ENCODE measurements at regions not wholly inside any gene's neighbourhood (a gene's known extent, or its start where the extent isn't known, plus 50 kb on each side); places are given as distances from the start of the nearest gene placed in this dataset.

DNA sequence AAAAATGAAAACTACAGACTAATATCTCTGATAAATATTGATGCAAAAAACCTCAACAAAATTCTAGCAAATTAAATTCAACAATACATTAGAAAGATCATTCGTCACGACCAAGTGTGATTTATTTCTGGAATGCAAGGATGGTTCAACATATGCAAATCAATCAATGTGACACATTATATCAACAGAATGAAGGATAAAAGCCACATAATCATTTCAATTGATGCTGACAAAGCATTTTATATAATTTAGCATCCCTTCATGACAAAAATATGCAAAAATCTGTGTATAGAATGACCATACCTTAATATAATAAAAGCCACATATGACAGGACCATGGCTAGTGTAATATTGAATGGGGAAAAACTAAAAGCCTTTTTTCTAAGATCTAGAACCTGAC lies 457.2 kb upstream of the SPANXN1 start:
- H3K4me3 ChIP-seq (ENCODE audit: low read depth, poor library complexity, severe bottlenecking) = no peak overlapping the region
- intact Hi-C loops (cut with DNase I; ENCODE audit: low total_unique reads) = no loop called here
- TF ChIP-seq, protein P1, sequence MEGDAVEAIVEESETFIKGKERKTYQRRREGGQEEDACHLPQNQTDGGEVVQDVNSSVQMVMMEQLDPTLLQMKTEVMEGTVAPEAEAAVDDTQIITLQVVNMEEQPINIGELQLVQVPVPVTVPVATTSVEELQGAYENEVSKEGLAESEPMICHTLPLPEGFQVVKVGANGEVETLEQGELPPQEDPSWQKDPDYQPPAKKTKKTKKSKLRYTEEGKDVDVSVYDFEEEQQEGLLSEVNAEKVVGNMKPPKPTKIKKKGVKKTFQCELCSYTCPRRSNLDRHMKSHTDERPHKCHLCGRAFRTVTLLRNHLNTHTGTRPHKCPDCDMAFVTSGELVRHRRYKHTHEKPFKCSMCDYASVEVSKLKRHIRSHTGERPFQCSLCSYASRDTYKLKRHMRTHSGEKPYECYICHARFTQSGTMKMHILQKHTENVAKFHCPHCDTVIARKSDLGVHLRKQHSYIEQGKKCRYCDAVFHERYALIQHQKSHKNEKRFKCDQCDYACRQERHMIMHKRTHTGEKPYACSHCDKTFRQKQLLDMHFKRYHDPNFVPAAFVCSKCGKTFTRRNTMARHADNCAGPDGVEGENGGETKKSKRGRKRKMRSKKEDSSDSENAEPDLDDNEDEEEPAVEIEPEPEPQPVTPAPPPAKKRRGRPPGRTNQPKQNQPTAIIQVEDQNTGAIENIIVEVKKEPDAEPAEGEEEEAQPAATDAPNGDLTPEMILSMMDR (IDR thresholded peaks at IDR 0.05) = no peak
- TF ChIP-seq POLR2A (IDR thresholded peaks at IDR 0.05) = no peak
- 91 to 93% methylated on average over 2 of the region's 2 CpGs for WGBS, 2 donors
- DNase-seq (ENCODE audit: low spot score in 2 of 2) = no peak

DNA sequence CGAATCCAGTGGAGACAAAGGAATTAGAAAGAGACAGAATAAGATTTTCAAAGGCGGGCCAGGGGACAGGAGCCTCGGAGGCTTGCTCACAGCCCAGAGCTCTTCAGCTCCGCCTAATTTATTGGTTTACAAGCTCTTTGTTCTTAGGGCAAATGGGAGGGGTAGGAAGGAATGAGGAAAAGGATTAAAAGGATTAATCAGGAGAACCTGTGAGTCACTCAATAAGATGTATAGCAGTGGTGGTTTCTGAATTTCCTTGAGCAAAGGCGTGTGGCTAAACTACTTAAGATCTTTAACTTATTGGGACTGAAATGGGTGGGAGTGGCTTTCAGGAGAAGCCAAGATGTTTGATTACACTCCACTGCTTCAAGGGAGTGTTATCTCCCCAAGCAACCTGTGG lies 456.0 kb upstream of the SPANXN1 start:
- no peak for DNase-seq (ENCODE audit: low spot score in 2 of 2)
- WGBS, 2 donors = 38 to 58% methylated on average over 5 of the region's 5 CpGs
- no peak for TF ChIP-seq POLR2A (IDR thresholded peaks at IDR 0.05)
- TF ChIP-seq, protein P1 (IDR thresholded peaks at IDR 0.05) = no peak
- H3K4me3 ChIP-seq (ENCODE audit: low read depth, poor library complexity, severe bottlenecking) = no peak overlapping the region
- intact Hi-C loops (cut with DNase I; ENCODE audit: low total_unique reads) = no loop called here

DNA sequence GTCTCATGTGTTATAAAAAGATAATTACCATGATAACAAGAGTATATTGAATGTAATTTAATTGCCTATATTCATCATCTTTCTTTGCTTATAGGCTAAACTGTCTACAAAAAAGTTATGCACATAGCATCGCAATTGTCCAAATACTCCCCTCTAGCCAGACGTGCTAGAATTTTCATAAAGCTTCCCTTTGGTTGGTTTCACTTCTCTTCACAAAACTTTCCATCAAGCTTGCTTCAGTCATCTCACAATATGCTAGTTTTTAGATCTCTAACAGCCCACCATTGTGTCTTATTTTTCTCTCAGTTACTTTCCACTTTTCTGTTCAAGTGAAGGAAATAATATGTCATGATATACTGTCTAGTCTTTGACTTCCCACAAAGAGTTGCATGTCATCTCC lies 448.3 kb upstream of the SPANXN1 start:
- no peak overlapping the region for H3K4me3 ChIP-seq (ENCODE audit: low read depth, poor library complexity, severe bottlenecking)
- WGBS, 2 donors = 67 to 68% methylated on average over 2 of the region's 2 CpGs
- intact Hi-C loops (cut with DNase I; ENCODE audit: low total_unique reads) = no loop called here
- DNase-seq (ENCODE audit: low spot score in 2 of 2) = no peak
- no peak for TF ChIP-seq POLR2A (IDR thresholded peaks at IDR 0.05)
- TF ChIP-seq, protein P1 (IDR thresholded peaks at IDR 0.05) = no peak

DNA sequence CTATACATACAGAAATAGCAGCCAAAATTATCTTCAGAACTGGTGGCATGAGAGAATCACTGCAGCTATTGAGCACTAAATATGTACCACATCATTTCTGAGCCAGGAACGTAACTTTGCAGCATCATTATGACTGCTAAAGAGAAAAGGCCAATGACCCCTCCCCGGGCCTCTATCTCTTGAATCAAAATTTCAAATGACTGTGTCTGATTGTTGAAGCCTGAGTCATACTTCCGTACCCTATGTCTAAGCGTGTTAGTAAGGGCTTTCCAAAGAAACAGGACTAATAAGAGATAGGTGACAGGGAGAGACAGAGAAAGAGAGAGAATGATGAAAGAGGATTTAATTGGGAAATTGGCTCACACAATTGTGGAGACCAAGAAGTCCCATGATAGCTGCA lies 445.5 kb upstream of the SPANXN1 start:
- TF ChIP-seq POLR2A (IDR thresholded peaks at IDR 0.05) = no peak
- TF ChIP-seq, protein P1 (IDR thresholded peaks at IDR 0.05) = no peak

DNA sequence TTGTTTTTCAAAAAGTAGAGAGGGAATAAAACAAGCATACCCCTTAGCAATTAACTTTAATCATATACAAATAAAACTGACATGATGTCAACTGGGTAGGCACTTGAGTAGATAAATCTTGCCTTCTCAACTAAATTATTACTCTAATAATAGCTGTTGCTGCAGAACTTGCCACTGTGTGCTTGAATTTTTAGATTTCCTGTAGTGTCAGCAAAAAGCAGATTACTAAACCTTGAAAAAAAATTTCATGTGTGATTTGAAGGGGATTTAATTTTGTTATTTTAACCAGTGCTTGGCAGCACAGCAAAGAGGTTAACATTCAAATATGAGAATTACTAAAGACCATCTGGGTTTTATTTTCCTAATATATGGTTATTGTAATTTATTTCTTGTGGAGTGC lies 438.3 kb upstream of the SPANXN1 start:
- H3K4me3 ChIP-seq (ENCODE audit: low read depth, poor library complexity, severe bottlenecking) = no peak overlapping the region
- no peak for TF ChIP-seq POLR2A (IDR thresholded peaks at IDR 0.05)
- TF ChIP-seq, protein P1 (IDR thresholded peaks at IDR 0.05) = no peak
- DNase-seq (ENCODE audit: low spot score in 2 of 2) = no peak
- intact Hi-C loops (cut with DNase I; ENCODE audit: low total_unique reads) = no loop called here

More for the DNA sequence above, 445.5 kb upstream of the SPANXN1 start:
- H3K4me3 ChIP-seq (ENCODE audit: low read depth, poor library complexity, severe bottlenecking) = no peak overlapping the region
- DNase-seq (ENCODE audit: low spot score in 2 of 2) = no peak
- WGBS, 2 donors = 58 to 64% methylated on average over 4 of the region's 4 CpGs
- intact Hi-C loops (cut with DNase I; ENCODE audit: low total_unique reads) = no loop called here

DNA sequence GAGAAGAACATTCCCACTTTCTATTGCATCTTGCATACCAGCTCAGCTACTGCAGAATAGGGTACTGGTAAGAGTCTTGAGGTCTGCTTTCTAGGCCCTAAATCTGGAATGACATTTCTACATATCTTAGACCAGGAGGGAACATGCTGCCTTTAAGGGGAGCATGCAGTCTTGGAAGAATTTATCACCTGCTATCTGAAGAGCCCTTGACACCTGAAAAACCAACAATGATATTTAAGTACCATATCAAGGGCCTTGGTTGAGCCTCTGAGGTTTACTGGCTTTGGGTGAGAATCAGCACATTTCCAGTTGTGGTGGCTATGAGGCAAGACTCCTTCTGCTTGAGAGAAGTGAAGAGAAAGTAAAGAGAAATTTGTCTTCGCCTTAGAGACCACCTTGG lies 436.8 kb upstream of the SPANXN1 start:
- intact Hi-C loops (cut with DNase I; ENCODE audit: low total_unique reads) = no loop called here
- no peak overlapping the region for H3K4me3 ChIP-seq (ENCODE audit: low read depth, poor library complexity, severe bottlenecking)
- 63 to 86% methylated on average over 1 of the region's 1 CpG for WGBS, 2 donors
- TF ChIP-seq, protein P1 (IDR thresholded peaks at IDR 0.05) = no peak
- no peak for TF ChIP-seq POLR2A (IDR thresholded peaks at IDR 0.05)
- DNase-seq (ENCODE audit: low spot score in 2 of 2) = no peak

All from lower leg skin (tissue), 4 donors.